Activated T-cell treated with anti-CD3 and anti-CD28 coated beads, Interleukin-2, amount 50 U/mL, for 72 hours (primary cell): ENCODE measurements at regions not wholly inside any gene's neighbourhood (a gene's known extent, or its start where the extent isn't known, plus 50 kb on each side); places are given as distances from the start of the nearest gene placed in this dataset.
"Not testable (repeated sequence)": the region's sequence is repeated elsewhere in the genome, so short reads cannot be mapped to it uniquely, and the experiment has no call there.

Experiments
- ATAC-seq, 2 donors: fragments of 150-1000 bp; cut with Tn5 transposase; replicated peaks in 1 of 2; 2 replicates each; pipeline ENCODE4 v1.10.0; 2021; ENCODE audit warnings: moderate library complexity in 2 of 2, mild to moderate bottlenecking in 1 of 2
- DNase-seq, 2 donors: peaks; one replicate each; pipeline ENCODE4 v3.0.0; 2021 to 2022; ENCODE audit warnings: mixed read lengths in 1 of 2
- H3K27ac Mint-ChIP-seq: one replicate; pipeline ENCODE4 v1.8.0; 2022; ENCODE audit warnings: mild to moderate bottlenecking, moderate library complexity, mixed read lengths
- H3K27me3 Mint-ChIP-seq: one replicate; pipeline ENCODE4 v1.8.0; 2022; ENCODE audit warnings: low read depth, mixed read lengths
- H3K36me3 Mint-ChIP-seq, 2 donors: one replicate each; pipeline ENCODE4 v1.8.0; 2022; ENCODE audit warnings: mixed read lengths in 2 of 2, mild to moderate bottlenecking in 1 of 2; ENCODE audit not compliant: insufficient read depth in 2 of 2
- H3K4me1 Mint-ChIP-seq: one replicate; pipeline ENCODE4 v1.8.0; 2022; ENCODE audit warnings: low read depth, mixed read lengths
- H3K4me3 Mint-ChIP-seq, 2 donors: one replicate each; pipeline ENCODE4 v1.8.0; 2022; ENCODE audit warnings: mild to moderate bottlenecking in 2 of 2, mixed read lengths in 2 of 2, moderate library complexity in 2 of 2
- H3K9me3 Mint-ChIP-seq, 2 donors: one replicate each; pipeline ENCODE4 v1.8.0; 2022; ENCODE audit warnings: mixed read lengths in 2 of 2

- H3K4me3 Mint-ChIP-seq, result no peak overlapping the region
- H3K36me3 Mint-ChIP-seq, result no peaks in the 10 kb centered on the region
- H3K9me3 Mint-ChIP-seq, result peaks cover 0 to 1% of the 10 kb centered on the region in 2 donors
- DNase-seq (no peak), ATAC-seq (no peak)
- H3K4me1 Mint-ChIP-seq, result peaks cover 6% of the 10 kb centered on the region
- H3K27ac Mint-ChIP-seq, result no peak overlapping the region
- H3K27me3 Mint-ChIP-seq, result no peaks in the 10 kb centered on the region
Observed at GRCh38 chr3:4225005-4225471, 78.1 kb upstream of the SETMAR start.

DNA sequence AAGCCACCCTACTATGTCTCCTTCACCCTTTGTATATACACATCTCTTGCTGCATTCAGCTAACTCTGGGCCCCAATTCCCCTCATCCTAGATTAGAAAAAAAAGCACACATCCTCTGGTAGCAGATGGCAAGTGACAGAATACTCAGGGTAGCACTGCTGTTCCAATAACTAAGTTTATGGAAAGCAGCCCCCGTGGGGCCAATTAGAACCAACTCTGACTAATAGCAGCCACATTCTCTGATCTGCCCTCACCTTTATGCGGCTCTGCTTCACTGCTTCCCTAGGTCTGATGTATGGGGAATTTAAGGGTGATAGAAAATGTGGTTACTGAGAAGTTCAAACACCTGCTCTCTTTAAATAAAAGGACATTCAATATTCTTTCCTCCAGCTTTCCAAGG is 74.9 kb upstream of the SETMAR start:
- ATAC-seq (no peak), DNase-seq (no peak)
- Mint-ChIP-seq H3K9me3 (peaks cover 0 to 1% of the 10 kb centered on the region in 2 donors), H3K27me3 (no peaks in the 10 kb centered on the region), H3K27ac (no peak overlapping the region), H3K36me3 (no peaks in the 10 kb centered on the region), H3K4me1 (no peaks in the 10 kb centered on the region), H3K4me3 (no peak overlapping the region)

DNA sequence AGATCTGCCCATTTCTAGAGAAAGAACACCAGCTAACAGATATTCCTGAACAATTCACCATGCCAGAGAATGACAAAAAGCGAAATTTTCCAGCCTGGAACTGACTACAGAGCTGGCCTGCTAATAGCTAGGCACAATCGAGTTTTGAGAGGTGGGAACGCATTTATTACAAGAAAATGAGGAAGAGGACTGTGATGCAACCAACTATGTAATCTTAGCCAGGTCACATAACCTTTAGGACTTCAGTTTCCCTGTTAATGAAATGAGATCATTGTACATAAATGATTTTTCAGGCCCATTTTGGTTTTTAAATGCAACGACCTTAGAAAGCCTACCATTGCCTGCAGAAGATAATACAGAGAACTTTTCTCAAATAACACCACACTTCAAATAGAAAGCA is 72.1 kb upstream of the SETMAR start:
- peaks cover 0 to 1% of the 10 kb centered on the region in 2 donors for H3K9me3 Mint-ChIP-seq
- no peak overlapping the region for H3K4me3 Mint-ChIP-seq
- H3K4me1 Mint-ChIP-seq, result no peaks in the 10 kb centered on the region
- no peaks in the 10 kb centered on the region for H3K36me3 Mint-ChIP-seq
- DNase-seq (no peak), ATAC-seq (no peak)
- H3K27me3 Mint-ChIP-seq, result no peaks in the 10 kb centered on the region
- no peak overlapping the region for H3K27ac Mint-ChIP-seq

- no peaks in the 10 kb centered on the region for H3K36me3 Mint-ChIP-seq
- H3K27ac Mint-ChIP-seq, result no peak overlapping the region
- ATAC-seq (no peak), DNase-seq (no peak)
- no peak overlapping the region for H3K4me3 Mint-ChIP-seq
- no peaks in the 10 kb centered on the region for H3K27me3 Mint-ChIP-seq
- no peaks in the 10 kb centered on the region for H3K9me3 Mint-ChIP-seq
- H3K4me1 Mint-ChIP-seq, result no peaks in the 10 kb centered on the region
Observed at GRCh38 chr3:4232798-4233197, 70.4 kb upstream of the SETMAR start.

- Mint-ChIP-seq H3K36me3 (no peaks in the 10 kb centered on the region), H3K4me1 (no peaks in the 10 kb centered on the region), H3K27ac (no peak overlapping the region), H3K4me3 (no peak overlapping the region), H3K27me3 (no peaks in the 10 kb centered on the region), H3K9me3 (no peaks in the 10 kb centered on the region)
- ATAC-seq, result no peak
- DNase-seq, result no peak
Observed at GRCh38 chr3:4233488-4233887, 69.7 kb upstream of the SETMAR start.

DNA sequence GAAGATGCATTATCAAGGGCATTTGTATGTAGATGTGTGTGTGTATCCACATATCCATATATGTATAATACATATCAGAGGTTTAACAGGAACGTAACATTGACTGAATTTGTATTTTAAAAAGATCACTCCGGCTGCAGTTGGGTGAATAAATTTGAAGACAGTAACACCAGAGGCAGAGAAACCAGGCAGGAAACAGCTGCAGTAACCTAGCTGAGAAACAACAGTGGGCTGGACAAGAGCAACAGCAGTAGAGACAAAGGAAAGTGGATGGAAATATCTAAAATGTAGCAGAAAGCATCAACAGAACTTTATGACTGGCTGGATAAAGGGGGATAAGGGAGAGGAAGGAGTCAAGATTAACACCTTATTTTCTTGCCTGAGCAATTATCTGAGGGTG is 68.3 kb upstream of the SETMAR start:
- H3K27ac Mint-ChIP-seq, result no peak overlapping the region

GRCh38 chr3:4235690-4236089 is 67.5 kb upstream of the SETMAR start:
- Mint-ChIP-seq H3K36me3 (no peaks in the 10 kb centered on the region), H3K27ac (no peak overlapping the region), H3K4me3 (no peak overlapping the region), H3K27me3 (no peaks in the 10 kb centered on the region), H3K9me3 (peaks cover 0 to 5% of the 10 kb centered on the region in 2 donors), H3K4me1 (no peaks in the 10 kb centered on the region)
- DNase-seq (no peak), ATAC-seq (no peak)

More for the DNA sequence above, 68.3 kb upstream of the SETMAR start:
- peaks cover 0 to 3% of the 10 kb centered on the region in 2 donors for H3K9me3 Mint-ChIP-seq
- ATAC-seq (no peak), DNase-seq (no peak)
- H3K36me3 Mint-ChIP-seq, result no peaks in the 10 kb centered on the region
- H3K27me3 Mint-ChIP-seq, result no peaks in the 10 kb centered on the region
- H3K4me1 Mint-ChIP-seq, result no peaks in the 10 kb centered on the region
- H3K4me3 Mint-ChIP-seq, result no peak overlapping the region

GRCh38 chr3:4241595-4242170 is 61.5 kb upstream of the SETMAR start:
- Mint-ChIP-seq H3K4me1 (no peaks in the 10 kb centered on the region), H3K9me3 (peaks cover 8 to 19% of the 10 kb centered on the region in 2 donors), H3K36me3 (no peaks in the 10 kb centered on the region), H3K4me3 (no peak overlapping the region), H3K27ac (no peak overlapping the region), H3K27me3 (no peaks in the 10 kb centered on the region)
- ATAC-seq (no peak), DNase-seq (no peak)

DNA sequence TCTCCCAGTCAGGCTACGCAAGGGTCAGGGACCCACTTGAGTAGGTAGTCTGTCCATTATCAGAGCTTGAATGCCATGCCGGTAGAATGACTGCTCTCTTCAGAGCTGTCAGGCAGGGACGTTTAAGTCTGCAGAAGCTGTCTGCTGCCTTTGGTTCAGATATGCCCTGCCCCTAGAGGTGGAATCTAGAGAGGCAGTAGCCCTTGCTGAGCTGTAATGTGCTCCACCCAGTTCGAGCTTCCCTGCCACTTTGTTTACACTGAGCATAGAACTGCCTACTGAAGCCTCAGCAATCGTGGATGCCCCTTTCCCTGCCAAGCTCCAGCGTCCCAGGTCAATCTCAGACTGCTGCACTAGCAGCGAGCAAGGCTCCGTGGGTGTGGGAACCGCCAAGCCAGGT is 57.5 kb upstream of the SETMAR start:
- H3K4me1 Mint-ChIP-seq, result no peaks in the 10 kb centered on the region
- no peak overlapping the region for H3K4me3 Mint-ChIP-seq

DNA sequence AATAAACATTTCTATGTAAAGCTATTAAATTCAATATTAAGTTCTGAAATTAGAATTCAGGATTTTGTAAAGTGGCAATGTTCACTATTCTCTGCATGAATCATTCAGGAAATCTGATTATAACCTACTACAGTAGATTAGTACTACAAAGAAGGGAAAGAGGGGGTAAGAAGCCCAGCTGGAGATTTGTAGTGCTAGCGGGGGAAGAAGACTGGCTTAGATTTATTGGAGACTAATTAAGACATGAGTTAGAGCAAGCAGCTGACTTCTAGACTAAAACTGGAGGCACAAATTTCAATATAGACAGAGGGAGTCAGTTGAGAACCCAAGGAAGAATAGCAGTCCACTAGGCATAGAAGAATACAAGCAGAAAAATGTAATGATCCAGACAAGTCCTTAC is 55.8 kb upstream of the SETMAR start:
- no peak for ATAC-seq
- peaks cover 15% of the 10 kb centered on the region for H3K4me1 Mint-ChIP-seq
- H3K27ac Mint-ChIP-seq, result no peak overlapping the region
- H3K4me3 Mint-ChIP-seq, result no peak overlapping the region
- no peaks in the 10 kb centered on the region for H3K27me3 Mint-ChIP-seq
- no peaks in the 10 kb centered on the region for H3K36me3 Mint-ChIP-seq
- peaks cover 6 to 14% of the 10 kb centered on the region in 2 donors for H3K9me3 Mint-ChIP-seq
- no peak for DNase-seq

More for the DNA sequence above, 57.5 kb upstream of the SETMAR start:
- Mint-ChIP-seq H3K36me3 (no peaks in the 10 kb centered on the region), H3K9me3 (peaks cover 8 to 14% of the 10 kb centered on the region in 2 donors), H3K27ac (no peak overlapping the region), H3K27me3 (no peaks in the 10 kb centered on the region)
- no peak for DNase-seq
- ATAC-seq, result no peak

DNA sequence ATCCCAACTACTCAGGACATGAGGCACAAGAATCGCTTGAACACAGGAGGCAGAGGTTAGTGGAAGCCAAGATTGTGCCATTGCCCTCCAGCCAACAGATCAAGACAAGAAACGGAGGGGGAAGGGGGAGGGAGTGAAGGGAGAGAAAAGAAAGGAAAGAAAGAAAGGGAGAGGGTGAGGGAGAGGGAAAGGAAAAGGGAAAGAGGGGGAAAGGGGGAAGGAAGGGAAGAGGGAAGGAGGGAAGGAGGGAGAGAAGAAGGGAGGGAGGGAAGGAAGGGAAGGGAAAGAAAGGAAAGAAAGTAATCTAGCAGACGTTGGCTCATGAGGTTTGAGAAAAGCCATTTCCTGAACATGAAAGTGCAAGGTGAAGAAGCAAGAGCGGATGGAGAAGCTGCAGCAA is 53.1 kb upstream of the SETMAR start:
- H3K27me3 Mint-ChIP-seq, result no peaks in the 10 kb centered on the region
- H3K9me3 Mint-ChIP-seq, result no peaks in the 10 kb centered on the region
- no peak overlapping the region for H3K27ac Mint-ChIP-seq

DNA sequence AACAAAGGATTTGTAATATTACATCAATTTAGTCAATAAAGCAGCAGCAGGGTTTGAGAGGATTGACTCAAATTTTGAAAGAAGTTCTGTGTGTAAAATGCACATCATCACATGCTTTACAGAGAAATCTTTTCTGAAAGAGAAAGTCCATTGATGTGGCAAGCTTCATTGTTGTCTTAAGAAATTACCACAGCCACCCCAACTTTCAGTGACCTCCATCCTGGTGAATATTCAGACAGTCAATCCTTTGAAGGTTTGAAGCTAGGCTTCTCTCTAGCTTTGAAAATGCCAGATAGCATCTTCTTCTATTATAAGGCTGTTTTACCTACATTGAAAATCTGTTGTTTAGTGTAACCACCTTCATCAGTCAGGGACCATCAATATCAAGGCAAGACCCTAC is 51.8 kb upstream of the SETMAR start:
- no peak overlapping the region for H3K27ac Mint-ChIP-seq
- H3K4me1 Mint-ChIP-seq, result peaks cover 15% of the 10 kb centered on the region
- no peaks in the 10 kb centered on the region for H3K36me3 Mint-ChIP-seq
- no peaks in the 10 kb centered on the region for H3K27me3 Mint-ChIP-seq
- no peak overlapping the region for H3K4me3 Mint-ChIP-seq
- peak; percentile 69 to 84 for ATAC-seq
- H3K9me3 Mint-ChIP-seq, result no peaks in the 10 kb centered on the region
- DNase-seq, result peak in 1 of 2 donors; percentile 10

More for the DNA sequence above, 53.1 kb upstream of the SETMAR start:
- ATAC-seq (no peak), DNase-seq (no peak)
- Mint-ChIP-seq H3K36me3 (no peaks in the 10 kb centered on the region), H3K4me3 (no peak overlapping the region), H3K4me1 (peaks cover 15% of the 10 kb centered on the region)

DNA sequence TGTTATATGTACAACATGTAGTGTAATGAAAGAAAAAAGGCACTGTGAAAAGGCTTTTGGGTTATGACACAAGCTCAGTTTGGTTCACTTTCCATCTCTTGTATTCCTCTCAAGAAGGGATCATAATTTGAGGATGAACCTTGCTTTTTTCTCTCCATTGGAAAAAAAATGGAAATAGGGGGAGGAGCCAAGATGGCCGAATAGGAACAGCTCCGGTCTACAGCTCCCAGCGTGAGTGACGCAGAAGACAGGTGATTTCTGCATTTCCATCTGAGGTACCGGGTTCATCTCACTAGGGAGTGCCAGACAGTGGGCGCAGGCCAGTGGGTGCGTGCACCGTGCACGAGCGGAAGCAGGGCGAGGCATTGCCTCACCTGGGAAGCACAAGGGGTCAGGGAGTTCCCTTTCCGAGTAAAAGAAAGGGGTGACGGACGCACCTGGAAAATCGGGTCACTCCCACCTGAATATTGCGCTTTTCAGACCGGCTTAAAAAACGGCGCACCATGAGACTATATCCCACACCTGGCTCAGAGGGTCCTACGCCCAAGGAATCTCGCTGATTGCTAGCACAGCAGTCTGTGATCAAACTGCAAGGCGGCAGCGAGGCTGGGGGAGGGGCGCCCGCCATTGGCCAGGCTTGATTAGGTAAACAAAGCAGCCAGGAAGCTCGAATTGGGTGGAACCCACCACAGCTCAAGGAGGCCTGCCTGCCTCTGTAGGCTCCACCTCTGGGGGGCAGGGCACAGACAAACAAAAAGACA is 49.9 kb upstream of the SETMAR start:
- not testable (repeated sequence) for H3K9me3 Mint-ChIP-seq, H3K27me3 Mint-ChIP-seq, DNase-seq, H3K36me3 Mint-ChIP-seq, H3K4me3 Mint-ChIP-seq, H3K27ac Mint-ChIP-seq, ATAC-seq
- H3K4me1 Mint-ChIP-seq, result peaks cover 15% of the 10 kb centered on the region
